Skeletal muscle satellite cell (primary cell): ENCODE measurements at regions not wholly inside any gene's neighbourhood (a gene's known extent, or its start where the extent isn't known, plus 50 kb on each side); places are given as distances from the start of the nearest gene placed in this dataset.

Experiments used
- H3K27me3 ChIP-seq: 2 replicates; pipeline ENCODE4 v1.7.0; 2013; ENCODE audit warnings: low read length; ENCODE audit not compliant: control insufficient read depth, insufficient read depth
- H3K36me3 ChIP-seq: 2 replicates; pipeline ENCODE4 v1.7.0; 2013; ENCODE audit warnings: mild to moderate bottlenecking, control low read depth, low read length; ENCODE audit not compliant: insufficient read depth
- H3K4me1 ChIP-seq: 2 replicates; pipeline ENCODE4 v1.7.0; 2013; ENCODE audit warnings: low read length; ENCODE audit not compliant: control insufficient read depth, insufficient read depth
- H3K4me2 ChIP-seq: 2 replicates; pipeline ENCODE4 v1.7.0; 2013; ENCODE audit warnings: mild to moderate bottlenecking, low read length
- H3K4me3 ChIP-seq: 2 replicates; pipeline ENCODE4 v1.7.0; 2013; ENCODE audit warnings: low read length
- H3K9ac ChIP-seq: 2 replicates; pipeline ENCODE4 v1.7.0; 2013; ENCODE audit warnings: mild to moderate bottlenecking, low read depth, low read length, moderate library complexity
- H3K9me3 ChIP-seq: replicated peaks from 2 replicates; pipeline ENCODE4 v1.7.0; 2013; ENCODE audit warnings: mild to moderate bottlenecking, control low read depth, low read length

DNA sequence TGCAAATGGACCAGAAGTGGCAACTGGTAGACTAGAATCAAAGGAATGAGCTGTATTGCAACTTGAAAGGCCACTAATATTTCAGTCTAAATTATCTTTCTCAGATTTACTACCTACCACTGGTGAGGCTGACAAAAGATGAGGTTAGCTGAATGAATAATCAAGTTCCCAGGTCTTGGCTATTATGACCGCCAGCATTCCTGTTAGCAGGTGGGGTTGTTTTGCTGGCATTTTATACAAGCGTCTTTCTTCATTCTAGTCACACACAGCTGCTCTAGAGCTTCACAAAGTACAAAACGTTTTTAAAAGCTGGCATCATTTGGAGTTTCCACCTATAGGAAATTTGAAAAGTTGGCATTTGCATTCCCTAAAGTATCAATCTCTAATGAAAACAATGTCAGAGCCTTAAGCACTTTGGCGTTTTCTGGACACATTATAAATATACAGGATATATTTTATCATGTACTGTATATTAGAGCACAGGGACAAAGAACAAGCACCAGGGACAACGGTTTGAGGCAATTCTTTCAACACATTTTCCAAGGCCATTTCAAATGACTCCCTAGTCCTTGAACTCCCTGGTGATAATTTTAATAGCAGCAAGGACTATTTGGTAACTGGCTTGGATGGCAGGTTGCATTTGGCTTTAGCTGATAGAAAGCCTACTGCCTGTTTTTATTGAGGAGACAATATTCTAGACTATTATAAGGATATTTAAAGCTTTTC, 410.2 kb upstream of the CHST9 start:
- Histone ChIP-seq H3K36me3 (no peaks in the 10 kb centered on the region), H3K27me3 (peaks cover 8% of the 10 kb centered on the region), H3K4me2 (no peak overlapping the region), H3K4me1 (no peaks in the 10 kb centered on the region), H3K4me3 (no peak overlapping the region), H3K9me3 (no peaks in the 10 kb centered on the region), H3K9ac (no peak overlapping the region)

DNA sequence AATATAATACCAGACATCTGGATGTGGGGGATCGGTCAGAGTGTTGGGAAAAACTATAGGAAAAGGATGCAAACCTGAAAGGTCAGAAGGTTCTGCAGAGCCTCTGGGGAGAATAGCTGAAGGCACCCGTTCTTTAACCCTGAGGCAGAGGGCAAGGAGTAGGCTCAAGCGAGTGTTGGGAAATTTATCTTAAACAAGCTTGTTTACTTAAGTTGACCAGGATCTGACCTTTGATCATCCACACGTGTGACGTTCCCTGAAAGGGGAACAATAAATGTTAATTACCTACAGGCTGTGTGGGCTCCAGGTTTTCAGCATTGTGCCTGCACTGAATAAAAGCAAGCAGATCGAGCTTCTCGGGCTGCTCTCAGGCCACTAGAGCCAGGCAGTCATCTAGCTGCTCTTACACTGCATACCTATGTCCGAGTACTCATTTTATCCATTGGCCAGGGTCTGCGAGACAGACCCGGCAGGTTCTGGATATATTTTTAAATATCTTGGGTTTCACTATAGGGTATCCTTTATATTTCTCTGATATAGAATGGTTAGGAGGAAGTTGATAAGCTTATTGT, 400.6 kb upstream of the CHST9 start:
- Histone ChIP-seq H3K4me2 (no peak overlapping the region), H3K4me3 (no peak overlapping the region), H3K9ac (no peak overlapping the region), H3K9me3 (peaks cover 5% of the 10 kb centered on the region), H3K27me3 (no peaks in the 10 kb centered on the region), H3K4me1 (no peaks in the 10 kb centered on the region), H3K36me3 (no peaks in the 10 kb centered on the region)

DNA sequence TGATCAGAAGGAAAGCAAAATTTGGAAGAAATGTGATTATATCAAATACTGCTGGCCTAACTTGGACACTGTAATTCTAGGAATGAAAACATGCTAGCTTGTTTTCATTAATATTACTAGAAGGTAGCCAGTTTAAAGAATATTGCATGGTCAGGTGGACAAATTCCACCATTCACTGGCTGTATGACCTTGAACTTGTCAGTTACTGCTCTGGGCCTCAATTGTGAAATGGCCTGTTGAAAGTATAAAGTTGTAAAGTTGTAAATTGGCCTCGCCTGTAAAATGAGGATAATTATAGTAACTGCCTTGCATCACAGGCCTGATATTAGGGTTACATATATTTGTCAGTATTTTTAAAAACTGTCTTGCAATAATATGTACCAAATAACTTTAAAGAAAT, 398.4 kb upstream of the CHST9 start:
- no peak overlapping the region for H3K4me2 ChIP-seq
- no peak overlapping the region for H3K4me3 ChIP-seq
- no peak overlapping the region for H3K9ac ChIP-seq
- H3K9me3 ChIP-seq: peaks cover 5% of the 10 kb centered on the region
- no peaks in the 10 kb centered on the region for H3K4me1 ChIP-seq
- H3K27me3 ChIP-seq: no peaks in the 10 kb centered on the region
- no peaks in the 10 kb centered on the region for H3K36me3 ChIP-seq

DNA sequence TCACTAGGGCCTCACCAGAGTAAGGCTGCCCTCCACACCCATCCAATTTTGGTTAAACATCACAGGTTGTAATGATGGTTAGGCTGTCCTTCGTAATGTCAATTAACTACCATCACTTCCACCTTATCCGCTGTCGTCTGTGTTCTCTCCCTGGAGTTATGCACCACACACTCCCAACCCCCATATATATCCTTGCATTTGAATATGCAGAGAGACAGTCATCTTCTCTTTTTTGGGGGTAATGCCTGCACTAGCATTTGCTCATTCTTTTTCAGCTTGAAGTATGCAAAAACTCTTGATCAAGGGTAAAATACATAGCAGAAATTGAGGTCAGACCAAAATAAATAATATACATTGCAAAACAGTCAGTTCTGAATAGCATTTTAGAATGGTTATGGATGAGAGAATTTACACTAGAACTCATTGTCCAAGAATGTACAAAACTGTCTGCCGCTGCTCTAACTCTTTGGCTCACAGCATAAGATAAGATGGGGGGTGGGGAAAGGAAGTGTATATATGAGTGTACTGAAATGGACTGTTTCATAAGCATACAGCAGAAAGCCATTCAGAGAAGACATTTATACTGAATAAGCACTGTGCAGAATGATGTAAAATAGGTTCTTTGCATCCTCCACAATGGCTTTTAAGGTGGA, 397.8 kb upstream of the CHST9 start:
- H3K4me1 ChIP-seq: no peaks in the 10 kb centered on the region
- H3K9ac ChIP-seq: no peak overlapping the region
- H3K27me3 ChIP-seq: no peaks in the 10 kb centered on the region
- no peak overlapping the region for H3K4me3 ChIP-seq
- no peak overlapping the region for H3K4me2 ChIP-seq
- peaks cover 5% of the 10 kb centered on the region for H3K9me3 ChIP-seq
- no peaks in the 10 kb centered on the region for H3K36me3 ChIP-seq

DNA sequence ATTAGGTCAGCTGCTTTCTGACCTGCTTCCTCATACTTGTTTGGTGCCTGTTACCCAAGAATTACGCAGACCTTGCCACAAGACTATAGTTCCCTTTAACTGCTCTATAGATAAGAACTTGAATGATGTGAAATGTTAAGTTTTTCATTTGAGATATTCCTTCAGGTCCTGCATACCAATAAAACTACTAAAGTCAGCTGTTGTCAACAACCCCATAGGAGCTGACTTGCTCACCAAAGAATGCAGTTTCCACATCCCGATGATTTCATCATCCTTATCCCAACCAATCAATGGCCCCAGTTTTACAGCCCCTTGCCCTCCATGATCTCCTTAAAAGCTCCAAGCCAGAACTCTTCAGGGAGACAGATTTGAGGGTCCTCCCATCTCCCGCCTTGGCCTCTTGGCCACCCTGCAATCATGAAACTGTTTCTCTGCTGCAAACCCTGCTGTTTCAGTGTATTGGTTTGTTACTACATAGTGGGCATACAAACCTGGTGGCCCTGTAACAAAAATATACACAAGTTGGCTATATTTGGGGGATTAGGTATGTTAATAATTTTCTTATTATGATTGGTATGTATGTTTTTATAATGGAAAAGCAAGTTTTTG, 396.3 kb upstream of the CHST9 start:
- Histone ChIP-seq H3K4me3 (no peak overlapping the region), H3K36me3 (no peaks in the 10 kb centered on the region), H3K9ac (no peak overlapping the region), H3K9me3 (peaks cover 5% of the 10 kb centered on the region), H3K27me3 (no peaks in the 10 kb centered on the region), H3K4me2 (no peak overlapping the region), H3K4me1 (no peaks in the 10 kb centered on the region)

DNA sequence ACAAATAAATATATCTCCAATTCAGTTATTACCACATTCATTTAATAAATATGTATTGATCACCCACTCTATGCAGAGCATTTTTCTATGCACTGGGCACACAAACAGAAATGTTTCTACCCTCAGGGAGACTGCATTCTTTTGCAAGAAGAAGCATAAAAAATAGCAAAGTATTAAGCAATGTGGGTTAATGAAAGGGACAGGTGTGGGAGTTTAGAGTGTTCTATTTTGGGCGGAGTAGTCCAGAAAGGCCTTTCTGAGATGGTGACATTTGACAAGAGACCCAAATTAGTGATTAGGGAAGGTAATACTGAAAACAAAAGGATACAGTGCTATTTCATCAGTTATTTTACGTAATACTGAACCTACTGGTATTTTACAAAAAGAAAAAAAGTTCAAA, 394.3 kb upstream of the CHST9 start:
- no peaks in the 10 kb centered on the region for H3K36me3 ChIP-seq
- H3K4me2 ChIP-seq: no peak overlapping the region
- H3K9me3 ChIP-seq: peaks cover 5% of the 10 kb centered on the region
- H3K4me3 ChIP-seq: no peak overlapping the region
- no peaks in the 10 kb centered on the region for H3K4me1 ChIP-seq
- no peak overlapping the region for H3K9ac ChIP-seq
- no peaks in the 10 kb centered on the region for H3K27me3 ChIP-seq

DNA sequence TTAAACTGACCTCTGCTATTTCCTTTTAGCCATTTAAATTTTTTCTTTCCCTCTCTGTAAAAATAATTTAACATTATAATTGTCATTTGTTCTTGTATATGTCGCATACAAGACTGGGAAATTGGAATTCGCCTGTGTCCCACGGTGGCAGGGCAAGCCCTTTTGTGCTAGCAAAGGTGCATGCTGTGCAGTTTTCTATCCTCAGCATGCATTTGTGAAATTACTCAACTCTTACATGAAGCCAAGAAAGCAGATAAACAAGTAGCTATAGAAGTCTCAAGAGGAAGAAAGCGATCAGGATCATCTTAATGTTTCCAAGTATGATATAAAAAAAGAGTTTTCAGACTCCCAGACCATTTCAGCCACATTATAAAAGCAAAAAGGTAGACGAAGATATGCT, 392.6 kb upstream of the CHST9 start:
- H3K9me3 ChIP-seq: peaks cover 5% of the 10 kb centered on the region
- no peak overlapping the region for H3K4me3 ChIP-seq
- H3K4me1 ChIP-seq: no peaks in the 10 kb centered on the region
- no peaks in the 10 kb centered on the region for H3K27me3 ChIP-seq
- H3K9ac ChIP-seq: no peak overlapping the region
- H3K4me2 ChIP-seq: no peak overlapping the region
- H3K36me3 ChIP-seq: no peaks in the 10 kb centered on the region

DNA sequence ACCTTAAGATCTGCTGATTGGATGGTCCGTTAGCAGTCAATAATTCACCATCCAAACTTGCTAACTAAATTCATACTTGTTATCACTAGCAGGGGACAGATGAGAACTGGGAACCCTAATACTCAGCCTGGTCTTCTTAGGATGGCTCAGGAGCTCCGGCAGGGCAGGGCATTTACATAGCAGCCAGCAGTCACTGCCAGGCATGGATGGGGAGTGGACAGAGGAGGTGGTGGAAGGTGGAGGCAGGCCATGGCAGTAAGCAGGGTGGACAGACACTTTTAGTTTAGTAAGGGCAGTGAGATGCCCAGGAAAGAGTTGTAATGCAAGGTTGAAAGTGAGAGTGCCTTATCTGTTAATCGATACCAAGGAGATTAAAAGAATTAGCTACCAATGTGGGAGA, 392.2 kb upstream of the CHST9 start:
- no peaks in the 10 kb centered on the region for H3K36me3 ChIP-seq
- H3K27me3 ChIP-seq: no peaks in the 10 kb centered on the region
- H3K4me1 ChIP-seq: no peaks in the 10 kb centered on the region
- H3K9me3 ChIP-seq: peaks cover 4% of the 10 kb centered on the region
- no peak overlapping the region for H3K9ac ChIP-seq
- H3K4me3 ChIP-seq: no peak overlapping the region
- no peak overlapping the region for H3K4me2 ChIP-seq

DNA sequence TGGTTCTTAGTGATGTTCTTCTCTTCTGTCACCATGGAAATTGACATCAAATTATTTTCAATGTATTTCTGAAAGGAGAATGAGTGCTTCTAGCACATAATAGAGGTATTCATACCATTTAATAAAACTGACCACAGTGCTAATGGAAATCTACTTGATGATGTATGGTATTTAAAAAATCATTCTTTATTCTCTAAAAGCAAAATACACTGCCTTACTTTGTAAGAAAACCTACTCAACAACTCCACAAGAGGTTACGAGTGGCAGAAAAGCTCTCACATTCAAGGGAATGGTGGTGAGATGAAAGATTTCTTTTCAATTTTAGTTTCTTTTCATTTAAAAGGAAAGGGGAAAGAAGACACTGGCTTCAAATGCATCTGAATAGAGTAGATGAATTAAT, 382.3 kb upstream of the CHST9 start:
- H3K36me3 ChIP-seq: no peaks in the 10 kb centered on the region
- no peaks in the 10 kb centered on the region for H3K27me3 ChIP-seq
- H3K9ac ChIP-seq: no peak overlapping the region
- no peak overlapping the region for H3K4me3 ChIP-seq
- H3K4me1 ChIP-seq: no peaks in the 10 kb centered on the region
- H3K9me3 ChIP-seq: no peaks in the 10 kb centered on the region
- no peak overlapping the region for H3K4me2 ChIP-seq

DNA sequence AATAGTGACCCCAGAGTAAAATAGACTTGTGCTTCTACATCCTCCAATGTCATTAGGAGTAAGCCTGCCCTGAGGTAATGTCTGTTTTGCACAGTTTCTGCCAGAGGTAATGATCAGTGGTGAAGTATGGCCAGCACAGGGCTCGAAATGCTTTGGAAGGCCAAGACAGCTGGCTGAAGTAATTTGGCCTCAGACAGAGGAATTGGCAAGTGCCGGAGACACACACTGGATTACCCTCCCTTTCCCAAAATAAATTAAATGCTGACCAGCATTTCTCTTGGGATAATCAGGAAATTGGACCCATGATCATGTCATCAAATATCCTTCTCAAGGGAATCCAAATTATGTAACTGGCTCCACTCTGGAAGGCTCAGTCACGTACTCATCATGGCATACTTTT, 379.0 kb upstream of the CHST9 start:
- Histone ChIP-seq H3K4me1 (no peaks in the 10 kb centered on the region), H3K9ac (no peak overlapping the region), H3K9me3 (no peaks in the 10 kb centered on the region), H3K36me3 (no peaks in the 10 kb centered on the region), H3K4me2 (no peak overlapping the region), H3K4me3 (no peak overlapping the region), H3K27me3 (peaks cover 5% of the 10 kb centered on the region)

DNA sequence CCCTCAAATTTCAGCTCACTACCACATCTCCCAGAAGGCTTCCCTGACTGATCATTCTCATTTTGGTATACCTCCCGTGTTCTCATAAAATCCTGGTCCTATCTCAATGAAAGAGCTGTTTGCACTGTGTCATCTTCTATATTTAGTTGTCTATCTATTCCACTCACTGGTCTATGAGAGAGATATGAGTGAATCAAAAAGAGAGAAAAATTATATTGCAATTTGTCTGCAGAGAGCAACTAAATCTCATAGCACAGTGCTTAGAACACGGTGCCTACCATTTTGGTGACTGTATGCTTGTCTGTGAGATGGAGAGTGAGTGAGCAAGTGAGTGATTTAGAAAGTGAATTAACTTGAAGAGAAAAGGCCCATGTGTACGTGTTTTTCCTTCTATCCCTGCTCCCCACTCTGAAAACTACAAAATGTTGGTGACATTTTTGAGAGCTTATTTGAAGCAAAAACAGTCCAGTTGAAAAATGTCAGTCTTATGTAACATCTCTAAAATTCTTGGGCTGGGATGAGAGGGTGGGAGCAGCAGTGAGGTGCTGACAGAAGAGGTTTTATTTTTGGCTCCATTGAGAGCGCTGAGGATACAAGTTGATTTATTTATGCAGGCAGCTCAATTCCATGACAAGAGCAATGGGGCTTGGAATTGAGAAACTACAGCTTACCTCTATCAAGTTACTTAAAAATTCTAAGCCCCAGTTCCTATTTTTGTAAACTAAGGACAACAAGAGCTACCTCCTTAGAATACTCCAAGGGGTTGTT, 373.5 kb upstream of the CHST9 start:
- no peak overlapping the region for H3K9ac ChIP-seq
- no peak overlapping the region for H3K4me2 ChIP-seq
- no peaks in the 10 kb centered on the region for H3K36me3 ChIP-seq
- H3K9me3 ChIP-seq: no peaks in the 10 kb centered on the region
- no peaks in the 10 kb centered on the region for H3K4me1 ChIP-seq
- H3K4me3 ChIP-seq: no peak overlapping the region
- H3K27me3 ChIP-seq: peaks cover 5% of the 10 kb centered on the region
